Sigmoid colon (tissue), 4 donors: ENCODE measurements at regions not wholly inside any gene's neighbourhood (a gene's known extent, or its start where the extent isn't known, plus 50 kb on each side); places are given as distances from the start of the nearest gene placed in this dataset.

Experiments used
- EP300 ChIP-seq, 4 donors: sonication (generic); formaldehyde crosslinking; IDR thresholded peaks; one replicate each; pipeline ENCODE4 v1.6.1; 2017; ENCODE audit warnings: antibody characterized with exemption in 4 of 4
- POLR2A ChIP-seq, 2 donors: fragments of 450-650 bp; IDR thresholded peaks; one replicate each; pipeline ENCODE4 v1.6.1; 2016; ENCODE audit warnings: antibody characterized with exemption in 2 of 2, mild to moderate bottlenecking in 2 of 2, moderate library complexity in 2 of 2
- POLR2AphosphoS5 ChIP-seq, 4 donors: sonication (generic); formaldehyde crosslinking; IDR thresholded peaks; one replicate each; pipeline ENCODE4 v1.6.1; 2017; ENCODE audit warnings: antibody characterized with exemption in 4 of 4
- TF ChIP-seq, protein P1 (sequence below), 4 experiments: fragments of 450-650 bp in 3 of 4; fragments of 200-600 bp in 1 of 4; IDR thresholded peaks; one replicate each; pipeline ENCODE4 v1.5.1; 2016 to 2019; ENCODE audit warnings: antibody characterized with exemption in 4 of 4, mild to moderate bottlenecking in 3 of 4, moderate library complexity in 2 of 4

- TF ChIP-seq, protein P1, sequence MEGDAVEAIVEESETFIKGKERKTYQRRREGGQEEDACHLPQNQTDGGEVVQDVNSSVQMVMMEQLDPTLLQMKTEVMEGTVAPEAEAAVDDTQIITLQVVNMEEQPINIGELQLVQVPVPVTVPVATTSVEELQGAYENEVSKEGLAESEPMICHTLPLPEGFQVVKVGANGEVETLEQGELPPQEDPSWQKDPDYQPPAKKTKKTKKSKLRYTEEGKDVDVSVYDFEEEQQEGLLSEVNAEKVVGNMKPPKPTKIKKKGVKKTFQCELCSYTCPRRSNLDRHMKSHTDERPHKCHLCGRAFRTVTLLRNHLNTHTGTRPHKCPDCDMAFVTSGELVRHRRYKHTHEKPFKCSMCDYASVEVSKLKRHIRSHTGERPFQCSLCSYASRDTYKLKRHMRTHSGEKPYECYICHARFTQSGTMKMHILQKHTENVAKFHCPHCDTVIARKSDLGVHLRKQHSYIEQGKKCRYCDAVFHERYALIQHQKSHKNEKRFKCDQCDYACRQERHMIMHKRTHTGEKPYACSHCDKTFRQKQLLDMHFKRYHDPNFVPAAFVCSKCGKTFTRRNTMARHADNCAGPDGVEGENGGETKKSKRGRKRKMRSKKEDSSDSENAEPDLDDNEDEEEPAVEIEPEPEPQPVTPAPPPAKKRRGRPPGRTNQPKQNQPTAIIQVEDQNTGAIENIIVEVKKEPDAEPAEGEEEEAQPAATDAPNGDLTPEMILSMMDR (IDR thresholded peaks at IDR 0.05): no peak
- no peak for TF ChIP-seq POLR2A (IDR thresholded peaks at IDR 0.05)
- TF ChIP-seq EP300 (IDR thresholded peaks at IDR 0.05): no peak
- TF ChIP-seq POLR2AphosphoS5 (IDR thresholded peaks at IDR 0.05): no peak
These were observed 275.6 kb upstream of the SLC30A5 start for GRCh38 chr5:68818057-68818695.
